HepG2 (cell line): ENCODE measurements at regions not wholly inside any gene's neighbourhood (a gene's known extent, or its start where the extent isn't known, plus 50 kb on each side); places are given as distances from the start of the nearest gene placed in this dataset.

ENCODE experiments used
- ATAC-seq: fragments of 200-7000 bp; cut with Tn5 transposase; 3 replicates; pipeline ENCODE4 v1.9.1; 2020; ENCODE audit warnings: mild to moderate bottlenecking, moderate library complexity
- BruUV-seq: library from RNA; stranded (reverse); fragments of 400-500 nt; replicated peaks from 2 replicates; lab custom pipeline; 2021; lab: Mats Ljungman, UMichigan
- CTCF ChIA-PET: fragments of 300-600 bp; formaldehyde crosslinking; extraction: SDS; loops from one replicate; lab custom pipeline; 2021; ENCODE audit warnings: low total read pairs, inconsistent platforms, low intra/inter-chr PET ratio; lab: Yijun Ruan, JAX
- POLR2A ChIA-PET: fragments of 350-600 bp; sonication (Branson Sonifier 250); formaldehyde crosslinking; loops from one replicate; lab custom pipeline; 2020; ENCODE audit warnings: antibody characterized with exemption, inconsistent platforms; lab: Yijun Ruan, JAX
- DNase-seq: peaks from one replicate; pipeline ENCODE4 v3.0.0-alpha.2; 2015; ENCODE audit warnings: low spot score
- FAIRE-seq: peaks from 3 replicates; lab custom pipeline; 2011; peaks lifted over from hg19 to GRCh38; lab: Jason Lieb, UNC
- H2AFZ ChIP-seq: one replicate; pipeline ENCODE4 v1.6.1; 2011; ENCODE audit warnings: low read length, inconsistent platforms
- H3K27ac ChIP-seq: fragments of 300-600 bp; 3 replicates; pipeline ENCODE4 v1.8.0; 2011; ENCODE audit warnings: mixed run types, mild to moderate bottlenecking, mixed read lengths, low read length, inconsistent platforms; ENCODE audit not compliant: insufficient read depth; ENCODE audit errors: extremely low read length
- H3K27me3 ChIP-seq, 2 experiments: fragments of 200-600 bp in 1 of 2; 2 replicates in 1 of 2; 3 replicates in 1 of 2; pipeline versions ENCODE4 v1.6.0 to v1.8.0; 2011; ENCODE audit warnings: low read length in 2 of 2, mild to moderate bottlenecking in 2 of 2, moderate library complexity in 2 of 2, inconsistent platforms in 1 of 2; ENCODE audit not compliant: insufficient read depth in 2 of 2, control insufficient read depth in 1 of 2
- H3K36me3 ChIP-seq, 2 experiments: fragments of 200-600 bp in 1 of 2; replicated peaks in 1 of 2; 2 replicates in 1 of 2; 3 replicates in 1 of 2; pipeline versions ENCODE4 v1.5.1 to v1.8.0; 2011; ENCODE audit warnings: low read length in 2 of 2, inconsistent platforms in 1 of 2; ENCODE audit not compliant: insufficient read depth in 2 of 2, control insufficient read depth in 1 of 2
- H3K4me1 ChIP-seq: 2 replicates; pipeline ENCODE4 v1.5.1; 2012; ENCODE audit warnings: low read length, inconsistent platforms; ENCODE audit not compliant: insufficient read depth
- H3K4me2 ChIP-seq: 2 replicates; pipeline ENCODE4 v1.6.0; 2011; ENCODE audit warnings: low read depth, low read length, inconsistent platforms
- H3K4me3 ChIP-seq, 3 experiments: fragments of 200-600 bp in 1 of 3; sonication (generic), shearing (Covaris generic) in 1 of 3; replicated peaks in 1 of 3; 2 replicates each; pipeline ENCODE4 v1.5.1; 2011 to 2016; ENCODE audit warnings: low read length in 3 of 3, inconsistent platforms in 2 of 3, low read depth in 2 of 3, mild to moderate bottlenecking in 2 of 3, control low read depth in 1 of 3, mixed read lengths in 1 of 3; ENCODE audit not compliant: insufficient read depth in 1 of 3
- H3K79me2 ChIP-seq: one replicate; pipeline ENCODE4 v1.6.1; 2011; ENCODE audit warnings: low read length, inconsistent platforms; ENCODE audit not compliant: insufficient read depth
- H3K9ac ChIP-seq: 2 replicates; pipeline ENCODE4 v1.6.0; 2011; ENCODE audit warnings: mild to moderate bottlenecking, low read depth, low read length, inconsistent platforms; ENCODE audit not compliant: insufficient read depth
- H3K9me3 ChIP-seq: 2 replicates; pipeline ENCODE4 v1.5.1; 2012; ENCODE audit warnings: mild to moderate bottlenecking, low read length
- H4K20me1 ChIP-seq: 2 replicates; pipeline ENCODE4 v1.6.0; 2011; ENCODE audit warnings: inconsistent platforms, mild to moderate bottlenecking, low read length, moderate library complexity; ENCODE audit not compliant: insufficient read depth
- CBX2 ChIP-seq, 2 experiments: fragments of 200-600 bp in 1 of 2; sonication (generic); formaldehyde crosslinking in 1 of 2; IDR thresholded peaks; 2 replicates each; pipeline versions ENCODE4 v1.7.0 to v1.8.1; 2018 to 2022; ENCODE audit warnings: low read depth in 2 of 2, low read length in 1 of 2, mild to moderate bottlenecking in 1 of 2, missing genetic modification reagents in 1 of 2
- EZH2 ChIP-seq: conservative IDR thresholded peaks from 2 replicates; pipeline ENCODE4 v1.6.1; 2012; ENCODE audit warnings: mild to moderate bottlenecking, low read depth, low read length, moderate library complexity
- SMAD1 ChIP-seq: sonication (generic); formaldehyde crosslinking; IDR thresholded peaks from 2 replicates; pipeline ENCODE4 v1.4.0; 2020; ENCODE audit warnings: missing genetic modification reagents, low read depth, mild to moderate bottlenecking, borderline replicate concordance
- SP2 ChIP-seq: sonication (generic); formaldehyde crosslinking; IDR thresholded peaks from 2 replicates; pipeline ENCODE4 v1.5.1; 2020; ENCODE audit warnings: mild to moderate bottlenecking, missing genetic modification reagents
- YY1 ChIP-seq: IDR thresholded peaks from 2 replicates; pipeline ENCODE4 v1.6.1; 2011; ENCODE audit warnings: low read length, low read depth, moderate library complexity, mild to moderate bottlenecking; ENCODE audit not compliant: insufficient read depth, insufficient replicate concordance
- WGBS: methylation state at CpG from one replicate; pipeline ENCODE4 v1.1.6; 2017; ENCODE audit warnings: low lambda C conversion rate; 5-methylcytosine and 5-hydroxymethylcytosine counted together
- in situ Hi-C: cut with HindIII; loops from 2 replicates; pipeline ENCODE4 v1.10.0; 2017; ENCODE audit warnings: low pct_unique_long_range_greater_than_20kb; ENCODE audit not compliant: extremely low pct_ligation_motif_present
- intact Hi-C: fragments of 100-400 bp; cut with micrococcal nuclease; formaldehyde crosslinking; loops from one replicate; pipeline ENCODE4 v1.10.0; 2022; ENCODE audit not compliant: unreplicated experiment
- TF ChIP-seq, protein P1 (sequence below): sonication (generic); formaldehyde crosslinking; conservative IDR thresholded peaks from 2 replicates; pipeline ENCODE4 v1.8.0; 2022; ENCODE audit warnings: missing genetic modification reagents

DNA sequence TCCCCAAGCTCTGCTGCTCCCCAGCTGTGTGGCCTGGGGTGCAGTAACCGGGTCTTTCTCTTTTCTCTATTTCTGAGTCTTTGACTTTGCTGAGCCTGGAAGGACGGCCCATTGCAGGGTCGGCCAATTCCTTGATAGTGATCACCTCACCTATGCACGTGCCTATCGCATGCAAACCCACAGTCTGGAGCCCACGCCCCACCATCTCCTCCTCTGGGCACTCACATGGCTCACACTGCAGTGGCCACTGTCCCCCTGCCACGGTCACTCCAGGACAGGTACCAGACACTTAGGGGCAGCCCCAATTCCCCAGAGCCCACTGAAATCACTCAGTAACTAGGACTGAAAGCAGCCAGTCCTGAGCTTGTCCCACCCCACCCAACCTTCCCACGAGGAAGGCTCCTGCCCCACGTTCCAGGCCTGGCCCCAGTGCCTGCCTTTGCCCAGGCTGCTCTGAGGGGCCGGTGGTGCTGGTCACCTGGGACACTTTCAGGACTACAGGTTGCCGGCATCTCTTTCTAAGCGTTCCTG is 137.6 kb downstream of the TEX29 start (continued):
- TF ChIP-seq YY1 (no peak), SMAD1 (no peak)

DNA sequence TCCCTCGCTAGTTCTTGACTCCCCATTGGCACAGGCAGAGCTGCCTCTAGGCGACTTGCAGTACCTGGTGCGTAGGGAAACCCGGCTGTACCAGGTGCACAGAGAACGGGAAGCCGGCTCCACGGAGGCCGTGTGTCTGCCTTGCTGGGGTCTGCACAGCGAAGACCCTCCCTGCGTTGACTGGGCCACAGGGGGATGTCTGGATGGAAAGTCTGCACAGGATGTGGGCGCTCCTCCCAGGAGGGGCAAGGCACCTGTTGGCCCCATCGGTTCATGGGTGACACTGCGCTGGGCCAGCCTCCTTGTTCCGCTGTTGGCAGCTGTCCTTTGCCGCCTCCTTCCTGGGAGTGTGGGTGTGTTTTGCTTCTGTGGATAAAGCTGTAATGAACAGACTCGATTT is 138.3 kb downstream of the TEX29 start:
- in situ Hi-C loops, result no loop called here
- Histone ChIP-seq H3K27ac (no peak overlapping the region), H3K79me2 (no peaks in the 10 kb centered on the region), H2AFZ (no peak overlapping the region), H3K9me3 (no peaks in the 10 kb centered on the region), H3K4me1 (no peaks in the 10 kb centered on the region), H3K27me3 (peaks cover 13 to 71% of the 10 kb centered on the region in 2 experiments), H3K36me3 (no peaks in the 10 kb centered on the region), H3K9ac (no peak overlapping the region), H4K20me1 (no peaks in the 10 kb centered on the region), H3K4me2 (no peak overlapping the region), H3K4me3 (no peak overlapping the region)
- intact Hi-C loops, result no loop called here
- BruUV-seq, result no TSS peak
- ChIA-PET POLR2A (no interaction called here), CTCF (no interaction called here)
- 50% methylated on average over 2 of the region's 16 CpGs for WGBS
- FAIRE-seq (no peak), ATAC-seq (no peak), DNase-seq (no peak)
- TF ChIP-seq CBX2 (IDR thresholded peaks at IDR 0.05; ENCODE audit: low read depth, low read length) (no peak), CBX2 (CRISPR knock-in tag; IDR thresholded peaks at IDR 0.05; ENCODE audit: low read depth) (no peak), SP2 (CRISPR knock-in tag) (no peak)

DNA sequence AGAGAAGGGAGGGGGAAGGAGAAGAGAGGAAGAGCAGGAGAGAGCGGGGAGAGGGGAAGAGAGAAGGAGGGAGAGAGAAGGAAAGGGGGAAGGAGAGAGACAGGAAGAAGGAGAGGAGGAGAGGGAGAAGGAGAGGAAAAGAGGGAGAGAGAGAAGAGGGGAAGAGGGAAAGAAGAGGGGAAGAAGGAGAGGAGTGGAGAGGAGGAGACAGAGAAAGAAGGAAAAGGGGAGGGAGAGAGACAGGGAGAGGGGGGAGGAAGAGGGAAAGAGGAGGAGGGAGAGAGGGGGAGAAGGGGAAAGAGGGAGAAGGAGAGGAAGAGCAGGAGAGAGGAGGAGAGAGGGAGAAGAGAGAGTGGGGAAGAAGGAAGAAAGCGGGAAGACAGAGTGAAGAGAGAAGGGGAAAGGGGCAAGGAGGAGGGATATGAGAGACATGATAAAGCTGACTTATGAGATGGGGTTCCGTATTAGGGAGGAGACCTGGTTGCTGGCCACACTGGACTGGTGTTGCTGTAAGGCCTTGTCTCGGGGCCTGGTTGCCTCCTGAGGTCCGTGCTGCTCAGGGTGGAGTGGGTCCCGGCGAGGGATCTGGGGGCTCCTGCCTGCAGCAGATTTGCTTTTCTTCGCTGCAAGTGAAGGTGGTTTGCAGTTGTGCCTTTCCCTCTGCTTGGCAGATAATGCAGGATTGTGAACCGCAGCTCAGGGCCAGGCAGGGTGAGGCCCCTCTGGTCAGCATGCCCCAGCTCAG is 139.5 kb downstream of the TEX29 start:
- H2AFZ ChIP-seq, result no peak overlapping the region
- ChIA-PET POLR2A (no interaction called here), CTCF (no interaction called here)
- H3K4me2 ChIP-seq, result no peak overlapping the region
- intact Hi-C loops (no loop called here), in situ Hi-C loops (no loop called here)
- H3K36me3 ChIP-seq, result no peaks in the 10 kb centered on the region
- TF ChIP-seq EZH2, result peak; percentile 14; the same call in 1 of the 2 replicates
- TF ChIP-seq, protein P1, sequence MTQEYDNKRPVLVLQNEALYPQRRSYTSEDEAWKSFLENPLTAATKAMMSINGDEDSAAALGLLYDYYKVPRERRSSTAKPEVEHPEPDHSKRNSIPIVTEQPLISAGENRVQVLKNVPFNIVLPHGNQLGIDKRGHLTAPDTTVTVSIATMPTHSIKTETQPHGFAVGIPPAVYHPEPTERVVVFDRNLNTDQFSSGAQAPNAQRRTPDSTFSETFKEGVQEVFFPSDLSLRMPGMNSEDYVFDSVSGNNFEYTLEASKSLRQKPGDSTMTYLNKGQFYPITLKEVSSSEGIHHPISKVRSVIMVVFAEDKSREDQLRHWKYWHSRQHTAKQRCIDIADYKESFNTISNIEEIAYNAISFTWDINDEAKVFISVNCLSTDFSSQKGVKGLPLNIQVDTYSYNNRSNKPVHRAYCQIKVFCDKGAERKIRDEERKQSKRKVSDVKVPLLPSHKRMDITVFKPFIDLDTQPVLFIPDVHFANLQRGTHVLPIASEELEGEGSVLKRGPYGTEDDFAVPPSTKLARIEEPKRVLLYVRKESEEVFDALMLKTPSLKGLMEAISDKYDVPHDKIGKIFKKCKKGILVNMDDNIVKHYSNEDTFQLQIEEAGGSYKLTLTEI, result no peak
- no peaks in the 10 kb centered on the region for H3K4me1 ChIP-seq
- BruUV-seq, result no TSS peak
- WGBS, result 27% methylated on average over 8 of the region's 9 CpGs
- no peak; the same call in 1 of the 3 replicates for ATAC-seq
- H3K27me3 ChIP-seq, result peaks cover 13 to 75% of the 10 kb centered on the region in 2 experiments
- DNase-seq, result no peak
- no peak overlapping the region for H3K9ac ChIP-seq
- H3K9me3 ChIP-seq, result no peaks in the 10 kb centered on the region
- FAIRE-seq, result no peak
- no peaks in the 10 kb centered on the region for H3K79me2 ChIP-seq
- no peak overlapping the region for H3K27ac ChIP-seq
- no peaks in the 10 kb centered on the region for H4K20me1 ChIP-seq
- no peak overlapping the region for H3K4me3 ChIP-seq
